Panc1 (cell line): ENCODE measurements at regions not wholly inside any gene's neighbourhood (a gene's known extent, or its start where the extent isn't known, plus 50 kb on each side); places are given as distances from the start of the nearest gene placed in this dataset.

Source experiments
- ATAC-seq: fragments of 200-7000 bp; cut with Tn5 transposase; 2 replicates; pipeline ENCODE4 v1.9.1; 2020; ENCODE audit warnings: mild to moderate bottlenecking, moderate library complexity
- BruUV-seq: library from RNA; stranded (reverse); fragments of 400-500 nt; replicated peaks from 2 replicates; lab custom pipeline; 2021; lab: Mats Ljungman, UMichigan
- CTCF ChIA-PET: fragments of 300-600 bp; sonication (Branson Sonifier 250); formaldehyde crosslinking; loops from one replicate; lab custom pipeline; 2022; ENCODE audit warnings: antibody characterized with exemption; lab: Charles Lee
- POLR2A ChIA-PET: fragments of 300-600 bp; sonication (Branson Sonifier 250); formaldehyde crosslinking; loops from one replicate; lab custom pipeline; 2022; ENCODE audit warnings: antibody characterized with exemption; lab: Charles Lee
- DNase-seq: peaks from one replicate; pipeline ENCODE4 v3.0.0-alpha.2; 2010; ENCODE audit warnings: low read depth, low spot score
- H3K27ac ChIP-seq: 2 replicates; pipeline ENCODE4 v1.5.1; 2011; ENCODE audit warnings: mild to moderate bottlenecking, low read length, inconsistent platforms
- H3K27me3 ChIP-seq: fragments of 200-500 bp; sonication (Bioruptor generic); 2 replicates; pipeline ENCODE4 v1.6.0; 2014; ENCODE audit warnings: low read length, inconsistent platforms; ENCODE audit not compliant: control insufficient read depth, insufficient read depth
- H3K36me3 ChIP-seq: fragments of 200-500 bp; sonication (Bioruptor generic); 2 replicates; pipeline ENCODE4 v1.5.1; 2014; ENCODE audit warnings: inconsistent platforms, mild to moderate bottlenecking, low read length, moderate library complexity; ENCODE audit not compliant: control insufficient read depth, insufficient read depth
- H3K4me1 ChIP-seq: 2 replicates; pipeline ENCODE4 v1.5.1; 2011; ENCODE audit warnings: inconsistent platforms, mild to moderate bottlenecking, low read length, moderate library complexity; ENCODE audit not compliant: control insufficient read depth, insufficient read depth
- H3K4me3 ChIP-seq, 2 experiments: 2 replicates each; pipeline ENCODE4 v1.5.1; 2011 to 2012; ENCODE audit warnings: low read depth in 2 of 2, low read length in 2 of 2, mild to moderate bottlenecking in 2 of 2, inconsistent platforms in 1 of 2, moderate library complexity in 1 of 2
- H3K9me3 ChIP-seq: fragments of 200-500 bp; sonication (Bioruptor generic); 2 replicates; pipeline ENCODE4 v1.5.1; 2014; ENCODE audit warnings: low read depth, mild to moderate bottlenecking, inconsistent platforms, low read length, moderate library complexity; ENCODE audit not compliant: control insufficient read depth, insufficient read depth
- POLR2AphosphoS5 ChIP-seq: IDR thresholded peaks from 2 replicates; pipeline ENCODE4 v1.6.1; 2012; ENCODE audit warnings: mild to moderate bottlenecking, low read depth, low read length, moderate library complexity
- SIN3A ChIP-seq: IDR thresholded peaks from 2 replicates; pipeline ENCODE4 v1.6.1; 2012; ENCODE audit warnings: low read depth, mild to moderate bottlenecking, low read length, moderate library complexity, borderline replicate concordance; ENCODE audit not compliant: insufficient read depth
- TCF7L2 ChIP-seq: IDR thresholded peaks from 2 replicates; pipeline ENCODE4 v1.6.1; 2011; ENCODE audit warnings: mild to moderate bottlenecking, low read depth, low read length, inconsistent platforms
- in situ Hi-C: cut with HindIII; loops from 2 replicates; pipeline ENCODE4 v1.10.0; 2016; ENCODE audit warnings: low sequenced_read_pairs, low pct_unique_long_range_greater_than_20kb
- intact Hi-C: fragments of 100-400 bp; cut with micrococcal nuclease; formaldehyde crosslinking; loops from one replicate; pipeline ENCODE4 v1.10.0; 2022; ENCODE audit not compliant: unreplicated experiment
- TF ChIP-seq, protein P1 (sequence below): fragments of 450-650 bp; IDR thresholded peaks from 2 replicates; pipeline ENCODE4 v1.5.1; 2017; ENCODE audit warnings: mild to moderate bottlenecking
- TF ChIP-seq, protein P2 (sequence below), 2 experiments: IDR thresholded peaks; 2 replicates each; pipeline ENCODE4 v1.6.1; 2011 to 2012; ENCODE audit warnings: low read depth in 2 of 2, control low read depth in 1 of 2, low read length in 1 of 2, mild to moderate bottlenecking in 1 of 2, moderate library complexity in 1 of 2; ENCODE audit not compliant: insufficient read depth in 1 of 2

DNA sequence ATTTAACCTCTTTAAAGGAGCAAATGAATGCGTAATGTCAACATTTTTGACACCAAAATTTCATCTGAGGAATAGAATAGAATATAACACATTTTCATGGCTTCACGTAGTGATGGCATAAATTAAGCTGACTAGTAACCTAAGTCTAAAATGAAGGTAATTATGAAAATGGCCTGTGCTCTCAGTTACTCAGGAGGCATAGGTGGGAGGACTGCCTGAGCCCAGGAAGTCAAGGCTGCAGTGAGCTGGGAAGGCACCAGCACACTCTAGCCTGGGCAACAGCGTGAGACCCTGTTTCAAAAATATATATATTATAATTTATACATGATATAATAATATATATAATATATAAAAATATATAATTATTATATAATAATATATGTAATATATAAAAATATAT, 383.2 kb upstream of the ATP2B1 start:
- Histone ChIP-seq H3K36me3 (no peaks in the 10 kb centered on the region), H3K4me1 (no peaks in the 10 kb centered on the region), H3K27me3 (no peaks in the 10 kb centered on the region), H3K27ac (no peak overlapping the region), H3K4me3 (no peak overlapping the region), H3K9me3 (no peaks in the 10 kb centered on the region)
- DNase-seq (no peak), ATAC-seq (no peak)
- CTCF ChIA-PET: interaction anchor here (1.0 kb wide), 1 partner anchor 11 kb away, joined by 3 read pairs; no protein-coding TSS in a partner anchor
- BruUV-seq: no TSS peak
- POLR2A ChIA-PET: no interaction called here
- intact Hi-C loops: no loop called here
- TF ChIP-seq, protein P1, sequence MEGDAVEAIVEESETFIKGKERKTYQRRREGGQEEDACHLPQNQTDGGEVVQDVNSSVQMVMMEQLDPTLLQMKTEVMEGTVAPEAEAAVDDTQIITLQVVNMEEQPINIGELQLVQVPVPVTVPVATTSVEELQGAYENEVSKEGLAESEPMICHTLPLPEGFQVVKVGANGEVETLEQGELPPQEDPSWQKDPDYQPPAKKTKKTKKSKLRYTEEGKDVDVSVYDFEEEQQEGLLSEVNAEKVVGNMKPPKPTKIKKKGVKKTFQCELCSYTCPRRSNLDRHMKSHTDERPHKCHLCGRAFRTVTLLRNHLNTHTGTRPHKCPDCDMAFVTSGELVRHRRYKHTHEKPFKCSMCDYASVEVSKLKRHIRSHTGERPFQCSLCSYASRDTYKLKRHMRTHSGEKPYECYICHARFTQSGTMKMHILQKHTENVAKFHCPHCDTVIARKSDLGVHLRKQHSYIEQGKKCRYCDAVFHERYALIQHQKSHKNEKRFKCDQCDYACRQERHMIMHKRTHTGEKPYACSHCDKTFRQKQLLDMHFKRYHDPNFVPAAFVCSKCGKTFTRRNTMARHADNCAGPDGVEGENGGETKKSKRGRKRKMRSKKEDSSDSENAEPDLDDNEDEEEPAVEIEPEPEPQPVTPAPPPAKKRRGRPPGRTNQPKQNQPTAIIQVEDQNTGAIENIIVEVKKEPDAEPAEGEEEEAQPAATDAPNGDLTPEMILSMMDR: no peak
- TF ChIP-seq, protein P2, sequence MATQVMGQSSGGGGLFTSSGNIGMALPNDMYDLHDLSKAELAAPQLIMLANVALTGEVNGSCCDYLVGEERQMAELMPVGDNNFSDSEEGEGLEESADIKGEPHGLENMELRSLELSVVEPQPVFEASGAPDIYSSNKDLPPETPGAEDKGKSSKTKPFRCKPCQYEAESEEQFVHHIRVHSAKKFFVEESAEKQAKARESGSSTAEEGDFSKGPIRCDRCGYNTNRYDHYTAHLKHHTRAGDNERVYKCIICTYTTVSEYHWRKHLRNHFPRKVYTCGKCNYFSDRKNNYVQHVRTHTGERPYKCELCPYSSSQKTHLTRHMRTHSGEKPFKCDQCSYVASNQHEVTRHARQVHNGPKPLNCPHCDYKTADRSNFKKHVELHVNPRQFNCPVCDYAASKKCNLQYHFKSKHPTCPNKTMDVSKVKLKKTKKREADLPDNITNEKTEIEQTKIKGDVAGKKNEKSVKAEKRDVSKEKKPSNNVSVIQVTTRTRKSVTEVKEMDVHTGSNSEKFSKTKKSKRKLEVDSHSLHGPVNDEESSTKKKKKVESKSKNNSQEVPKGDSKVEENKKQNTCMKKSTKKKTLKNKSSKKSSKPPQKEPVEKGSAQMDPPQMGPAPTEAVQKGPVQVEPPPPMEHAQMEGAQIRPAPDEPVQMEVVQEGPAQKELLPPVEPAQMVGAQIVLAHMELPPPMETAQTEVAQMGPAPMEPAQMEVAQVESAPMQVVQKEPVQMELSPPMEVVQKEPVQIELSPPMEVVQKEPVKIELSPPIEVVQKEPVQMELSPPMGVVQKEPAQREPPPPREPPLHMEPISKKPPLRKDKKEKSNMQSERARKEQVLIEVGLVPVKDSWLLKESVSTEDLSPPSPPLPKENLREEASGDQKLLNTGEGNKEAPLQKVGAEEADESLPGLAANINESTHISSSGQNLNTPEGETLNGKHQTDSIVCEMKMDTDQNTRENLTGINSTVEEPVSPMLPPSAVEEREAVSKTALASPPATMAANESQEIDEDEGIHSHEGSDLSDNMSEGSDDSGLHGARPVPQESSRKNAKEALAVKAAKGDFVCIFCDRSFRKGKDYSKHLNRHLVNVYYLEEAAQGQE (IDR thresholded peaks at IDR 0.05; ENCODE audit: insufficient read depth in 1 of 2, low read depth in 2 of 2, low read length in 1 of 2): no peak
- TF ChIP-seq SIN3A (no peak), TCF7L2 (no peak), POLR2AphosphoS5 (no peak)
- in situ Hi-C loops: no loop called here

DNA sequence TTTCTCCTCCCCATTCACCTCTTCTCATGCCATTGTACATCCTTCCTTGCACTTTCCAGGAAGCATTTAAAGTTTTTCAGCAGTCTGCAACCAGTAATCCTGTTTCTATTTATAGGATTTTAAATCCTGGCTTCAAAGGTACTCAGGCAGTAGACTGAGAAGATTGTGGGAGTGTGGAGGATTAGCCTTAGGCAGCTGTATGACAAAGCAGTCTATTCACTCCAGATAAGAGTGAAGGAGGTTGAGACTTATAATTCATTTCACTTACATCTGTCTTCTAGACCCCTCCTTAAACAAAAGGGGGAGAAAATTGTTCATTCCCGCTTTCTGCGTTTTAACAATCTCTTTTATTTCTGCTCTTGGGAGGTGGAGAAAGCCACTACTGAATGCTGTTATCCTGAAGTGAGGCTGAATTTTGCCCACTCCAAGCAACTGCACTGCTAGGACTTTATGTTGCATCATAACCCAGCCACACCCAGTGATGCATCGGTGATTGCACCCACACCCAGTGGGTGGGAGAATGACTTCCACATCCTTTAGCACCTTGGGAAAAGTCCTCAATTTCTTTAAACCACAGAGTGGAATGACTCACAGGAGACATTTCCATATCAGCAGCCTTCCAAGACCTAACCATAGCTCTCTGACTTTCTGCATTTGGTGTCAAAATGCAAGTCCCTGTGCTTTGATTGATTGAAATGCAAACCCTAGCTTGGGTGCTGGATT, 382.5 kb upstream of the ATP2B1 start:
- POLR2A ChIA-PET: no interaction called here
- no peaks in the 10 kb centered on the region for H3K36me3 ChIP-seq
- no peak overlapping the region for H3K27ac ChIP-seq
- H3K4me1 ChIP-seq: no peaks in the 10 kb centered on the region
- ATAC-seq (peak; percentile 89), DNase-seq (peak; percentile 71)
- H3K9me3 ChIP-seq: no peaks in the 10 kb centered on the region
- no peaks in the 10 kb centered on the region for H3K27me3 ChIP-seq
- in situ Hi-C loops (no loop called here), intact Hi-C loops (no loop called here)
- no peak overlapping the region for H3K4me3 ChIP-seq
- TF ChIP-seq, protein P1: no peak
- TF ChIP-seq SIN3A (no peak), TCF7L2 (peak; percentile 58)
- BruUV-seq: no TSS peak
- CTCF ChIA-PET: interaction anchor here (1.0 kb wide), 1 partner anchor 12 kb away, joined by 3 read pairs; no protein-coding TSS in a partner anchor
